GM04503 (cell line): ENCODE measurements at regions not wholly inside any gene's neighbourhood (a gene's known extent, or its start where the extent isn't known, plus 50 kb on each side); places are given as distances from the start of the nearest gene placed in this dataset.
A peak's percentile ranks its signal among the peaks of the same experiment; 100 is the strongest.

Experiments
- DNase-seq: peaks from one replicate; pipeline ENCODE4 v3.0.0-alpha.2; 2012; ENCODE audit warnings: low read depth

GRCh38 chr12:127885954-127886750, 380.8 kb upstream of the TMEM132C start:
- no peak for DNase-seq

- DNase-seq = no peak
Measured at GRCh38 chr12:127886827-127887226, 380.1 kb upstream of the TMEM132C start.

GRCh38 chr12:127888943-127889719, 377.8 kb upstream of the TMEM132C start:
- peak; percentile 17 for DNase-seq

GRCh38 chr12:127893895-127894609, 372.9 kb upstream of the TMEM132C start:
- DNase-seq = no peak

- no peak for DNase-seq
Measured at GRCh38 chr12:127896661-127897060, 370.3 kb upstream of the TMEM132C start.

GRCh38 chr12:127898616-127899015, 368.4 kb upstream of the TMEM132C start:
- no peak for DNase-seq

- no peak for DNase-seq
Measured at GRCh38 chr12:127899971-127900370, 367.0 kb upstream of the TMEM132C start.

- no peak for DNase-seq
Measured at GRCh38 chr12:127900386-127900785, 366.6 kb upstream of the TMEM132C start.

- DNase-seq = peak; percentile 23
Measured at GRCh38 chr12:127903146-127903545, 363.8 kb upstream of the TMEM132C start.

- no peak for DNase-seq
Measured at GRCh38 chr12:127909041-127909440, 357.9 kb upstream of the TMEM132C start.

GRCh38 chr12:127911291-127911690, 355.7 kb upstream of the TMEM132C start:
- no peak for DNase-seq

- no peak for DNase-seq
Measured at GRCh38 chr12:127912035-127912665, 354.8 kb upstream of the TMEM132C start.

GRCh38 chr12:127923501-127923900, 343.5 kb upstream of the TMEM132C start:
- no peak for DNase-seq

GRCh38 chr12:127925971-127926370, 341.0 kb upstream of the TMEM132C start:
- DNase-seq = no peak

- DNase-seq = no peak
Measured at GRCh38 chr12:127928178-127928577, 338.8 kb upstream of the TMEM132C start.

- peak; percentile 15 for DNase-seq
Measured at GRCh38 chr12:127928615-127929571, 338.1 kb upstream of the TMEM132C start.

GRCh38 chr12:127930122-127930521, 336.8 kb upstream of the TMEM132C start:
- no peak for DNase-seq

- DNase-seq = no peak
Measured at GRCh38 chr12:127934409-127934808, 332.6 kb upstream of the TMEM132C start.

- DNase-seq = no peak
Measured at GRCh38 chr12:127936463-127936862, 330.5 kb upstream of the TMEM132C start.

GRCh38 chr12:127941332-127941731, 325.6 kb upstream of the TMEM132C start:
- DNase-seq = no peak

GRCh38 chr12:127942981-127943380, 324.0 kb upstream of the TMEM132C start:
- no peak for DNase-seq
